ENCODE measurements at regions not wholly inside any gene's neighbourhood (a gene's known extent, or its start where the extent isn't known, plus 50 kb on each side); places are given as distances from the start of the nearest gene placed in this dataset.

- no peak for TF ChIP-seq TEAD4 (IDR thresholded peaks at IDR 0.05)
- TF ChIP-seq FOXM1 (IDR thresholded peaks at IDR 0.05; ENCODE audit: borderline replicate concordance, low read depth): no peak
Observed at GRCh38 chr5:92912283-92912682, 668.7 kb downstream of the NR2F1-AS1 start.

- TF ChIP-seq, protein P1, sequence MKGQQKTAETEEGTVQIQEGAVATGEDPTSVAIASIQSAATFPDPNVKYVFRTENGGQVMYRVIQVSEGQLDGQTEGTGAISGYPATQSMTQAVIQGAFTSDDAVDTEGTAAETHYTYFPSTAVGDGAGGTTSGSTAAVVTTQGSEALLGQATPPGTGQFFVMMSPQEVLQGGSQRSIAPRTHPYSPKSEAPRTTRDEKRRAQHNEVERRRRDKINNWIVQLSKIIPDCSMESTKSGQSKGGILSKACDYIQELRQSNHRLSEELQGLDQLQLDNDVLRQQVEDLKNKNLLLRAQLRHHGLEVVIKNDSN (IDR thresholded peaks at IDR 0.05): no peak
Observed at GRCh38 chr5:92911851-92912250, 669.2 kb downstream of the NR2F1-AS1 start.

DNA sequence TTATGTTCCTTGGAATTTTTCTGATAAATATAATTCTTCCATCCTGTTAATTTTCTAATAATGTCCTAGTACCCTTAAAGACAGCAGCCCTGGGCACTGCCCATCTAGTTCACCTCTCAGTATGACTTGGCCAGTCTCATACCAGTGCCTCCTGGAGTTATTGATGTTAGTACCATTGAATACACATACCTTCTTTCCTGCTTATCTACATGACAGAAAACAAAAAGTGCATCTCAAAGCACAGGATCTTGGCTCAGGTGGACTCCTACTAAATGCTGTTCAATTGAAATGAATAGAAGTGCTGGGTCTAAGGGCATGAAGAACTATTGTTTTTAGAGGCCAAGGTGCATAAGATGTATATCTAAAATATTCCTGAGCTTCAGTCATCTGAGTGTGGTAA is 669.7 kb downstream of the NR2F1-AS1 start:
- TF ChIP-seq NFIC (IDR thresholded peaks at IDR 0.05): no peak
- no peak for TF ChIP-seq FOXM1 (IDR thresholded peaks at IDR 0.05; ENCODE audit: borderline replicate concordance, low read depth)
- TF ChIP-seq TEAD4 (IDR thresholded peaks at IDR 0.05): no peak
- no peak for TF ChIP-seq MAX (IDR thresholded peaks at IDR 0.05)
- TF ChIP-seq ZBTB7A (IDR thresholded peaks at IDR 0.05; ENCODE audit: low read depth): no peak
- no peak for TF ChIP-seq CREB1 (IDR thresholded peaks at IDR 0.05; ENCODE audit: low read depth)

GRCh38 chr5:92909602-92909962 is 671.4 kb downstream of the NR2F1-AS1 start:
- TF ChIP-seq RAD21 (IDR thresholded peaks at IDR 0.05; ENCODE audit: low read depth) (peak; percentile 55), YY1 (IDR thresholded peaks at IDR 0.05; ENCODE audit: low read depth) (no peak), CEBPB (IDR thresholded peaks at IDR 0.05) (no peak), EP300 (IDR thresholded peaks at IDR 0.05; ENCODE audit: borderline replicate concordance) (no peak)

- TF ChIP-seq EGR1 (IDR thresholded peaks at IDR 0.05): no peak
- TF ChIP-seq YY1 (IDR thresholded peaks at IDR 0.05; ENCODE audit: low read depth): no peak
- TF ChIP-seq NFIC (IDR thresholded peaks at IDR 0.05): no peak
- TF ChIP-seq TCF12 (IDR thresholded peaks at IDR 0.05; ENCODE audit: low read depth): no peak
- no peak for TF ChIP-seq RAD21 (IDR thresholded peaks at IDR 0.05; ENCODE audit: low read depth)
- TF ChIP-seq REST (IDR thresholded peaks at IDR 0.05; ENCODE audit: low read depth): no peak
- no peak for TF ChIP-seq TAF1 (IDR thresholded peaks at IDR 0.05; ENCODE audit: low read depth)
- TF ChIP-seq ZBTB7A (IDR thresholded peaks at IDR 0.05; ENCODE audit: low read depth): no peak
- TF ChIP-seq CEBPB (IDR thresholded peaks at IDR 0.05): no peak
Observed at GRCh38 chr5:92908952-92909601, 671.9 kb downstream of the NR2F1-AS1 start.

DNA sequence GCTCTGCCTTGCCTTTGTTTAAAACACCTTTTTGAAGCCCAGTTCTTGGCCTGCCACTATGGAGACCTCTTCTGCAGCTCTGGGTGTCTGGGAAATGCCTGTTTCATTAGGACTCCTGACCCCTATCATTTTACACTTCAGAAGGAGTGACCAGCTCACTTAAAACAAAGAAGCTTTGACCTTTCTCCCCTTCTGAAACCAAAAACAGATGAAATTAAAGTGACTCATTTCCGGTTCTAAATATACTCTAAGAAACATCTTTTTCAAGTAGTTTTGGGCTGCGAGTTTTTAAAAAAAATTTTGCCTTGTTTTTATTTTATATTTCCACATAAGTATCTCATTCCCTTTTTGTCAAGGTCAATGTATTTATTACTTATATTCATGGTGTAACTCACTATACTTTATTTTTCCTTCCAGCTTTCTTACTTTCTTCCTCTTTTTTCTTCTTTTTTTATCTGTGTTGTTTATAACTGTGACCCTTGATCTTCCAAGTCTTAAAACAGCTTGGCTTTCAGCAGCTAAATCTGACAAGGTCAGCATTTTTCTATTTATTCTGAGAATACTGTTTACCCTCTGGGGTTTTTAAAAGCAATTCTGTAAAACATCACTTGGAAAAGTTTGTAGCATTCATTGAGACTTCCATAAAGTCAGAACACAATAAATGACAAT is 672.9 kb downstream of the NR2F1-AS1 start:
- no peak for TF ChIP-seq TCF12 (IDR thresholded peaks at IDR 0.05; ENCODE audit: low read depth)
- no peak for TF ChIP-seq MAX (IDR thresholded peaks at IDR 0.05)
- no peak for TF ChIP-seq EGR1 (IDR thresholded peaks at IDR 0.05)
- TF ChIP-seq CEBPB (IDR thresholded peaks at IDR 0.05): no peak
- TF ChIP-seq NFIC (IDR thresholded peaks at IDR 0.05): no peak
- TF ChIP-seq FOXM1 (IDR thresholded peaks at IDR 0.05; ENCODE audit: borderline replicate concordance, low read depth): no peak
- TF ChIP-seq YY1 (IDR thresholded peaks at IDR 0.05; ENCODE audit: low read depth): no peak
- no peak for TF ChIP-seq REST (IDR thresholded peaks at IDR 0.05; ENCODE audit: low read depth)
- no peak for TF ChIP-seq TAF1 (IDR thresholded peaks at IDR 0.05; ENCODE audit: low read depth)
- no peak for TF ChIP-seq ZBTB7A (IDR thresholded peaks at IDR 0.05; ENCODE audit: low read depth)

GRCh38 chr5:92906798-92907376 is 674.1 kb downstream of the NR2F1-AS1 start:
- TF ChIP-seq YY1 (IDR thresholded peaks at IDR 0.05; ENCODE audit: low read depth) (no peak), RAD21 (IDR thresholded peaks at IDR 0.05; ENCODE audit: low read depth) (no peak), NFIC (IDR thresholded peaks at IDR 0.05) (no peak), FOXM1 (IDR thresholded peaks at IDR 0.05; ENCODE audit: borderline replicate concordance, low read depth) (no peak), TCF12 (IDR thresholded peaks at IDR 0.05; ENCODE audit: low read depth) (no peak), EP300 (IDR thresholded peaks at IDR 0.05; ENCODE audit: borderline replicate concordance) (no peak), REST (IDR thresholded peaks at IDR 0.05; ENCODE audit: low read depth) (no peak), MAX (IDR thresholded peaks at IDR 0.05) (no peak), CREB1 (IDR thresholded peaks at IDR 0.05; ENCODE audit: low read depth) (no peak), TAF1 (IDR thresholded peaks at IDR 0.05; ENCODE audit: low read depth) (no peak), CEBPB (IDR thresholded peaks at IDR 0.05) (no peak), ZBTB7A (IDR thresholded peaks at IDR 0.05; ENCODE audit: low read depth) (no peak), TEAD4 (IDR thresholded peaks at IDR 0.05) (no peak), EGR1 (IDR thresholded peaks at IDR 0.05) (no peak)
- TF ChIP-seq, protein P1 (IDR thresholded peaks at IDR 0.05): no peak
